OCI-LY1 (cell line): ENCODE measurements at regions not wholly inside any gene's neighbourhood (a gene's known extent, or its start where the extent isn't known, plus 50 kb on each side); places are given as distances from the start of the nearest gene placed in this dataset.

Source experiments
- H2AFZ ChIP-seq: fragments of 200-600 bp; sonication (generic), shearing (Covaris generic); 2 replicates; pipeline ENCODE4 v1.6.0; 2014; ENCODE audit warnings: antibody characterized with exemption, mild to moderate bottlenecking, low read length
- H3F3A ChIP-seq: fragments of 200-600 bp; sonication (generic), shearing (Covaris generic); 2 replicates; pipeline ENCODE4 v1.6.0; 2014; ENCODE audit warnings: mild to moderate bottlenecking, antibody characterized with exemption, low read length, moderate library complexity; ENCODE audit not compliant: insufficient read depth
- H3K27ac ChIP-seq: fragments of 200-600 bp; sonication (generic); 2 replicates; pipeline ENCODE4 v1.5.1; 2014; ENCODE audit warnings: low read length, mixed run types, mild to moderate bottlenecking, low read depth; ENCODE audit not compliant: poor library complexity, severe bottlenecking
- H3K27me3 ChIP-seq: fragments of 200-600 bp; sonication (generic); 2 replicates; pipeline ENCODE4 v1.6.0; 2014; ENCODE audit warnings: antibody characterized with exemption, mild to moderate bottlenecking, low read length, moderate library complexity; ENCODE audit not compliant: insufficient read depth
- H3K36me3 ChIP-seq: fragments of 200-600 bp; sonication (generic); 2 replicates; pipeline ENCODE4 v1.6.1; 2014; ENCODE audit warnings: mild to moderate bottlenecking, antibody characterized with exemption, low read length, moderate library complexity, mixed read lengths; ENCODE audit not compliant: insufficient read depth
- H3K4me1 ChIP-seq: fragments of 200-600 bp; sonication (generic); 2 replicates; pipeline ENCODE4 v1.5.1; 2014; ENCODE audit warnings: mild to moderate bottlenecking, low read length, moderate library complexity; ENCODE audit not compliant: insufficient read depth, severe bottlenecking
- H3K4me2 ChIP-seq: fragments of 200-600 bp; sonication (generic), shearing (Covaris generic); 2 replicates; pipeline ENCODE4 v1.6.1; 2014; ENCODE audit warnings: low read length
- H3K4me3 ChIP-seq: fragments of 200-600 bp; sonication (generic); 2 replicates; pipeline ENCODE4 v1.5.1; 2014; ENCODE audit warnings: low read length, low read depth, mild to moderate bottlenecking, mixed read lengths; ENCODE audit not compliant: poor library complexity, severe bottlenecking
- H3K79me2 ChIP-seq: fragments of 200-600 bp; shearing (Covaris generic); 2 replicates; pipeline ENCODE4 v1.6.1; 2016; ENCODE audit warnings: mixed run types, low read length, mixed read lengths; ENCODE audit not compliant: insufficient read depth
- H3K9ac ChIP-seq: fragments of 200-600 bp; sonication (generic), shearing (Covaris generic); 2 replicates; pipeline ENCODE4 v1.6.1; 2014; ENCODE audit warnings: mild to moderate bottlenecking, low read length, mixed read lengths
- H3K9me2 ChIP-seq: fragments of 200-600 bp; sonication (generic), shearing (Covaris generic); 2 replicates; pipeline ENCODE4 v1.6.1; 2014; ENCODE audit warnings: low read depth, mild to moderate bottlenecking, low read length, mixed read lengths
- H3K9me3 ChIP-seq: fragments of 200-600 bp; shearing (Covaris generic); 2 replicates; pipeline ENCODE4 v1.6.1; 2014; ENCODE audit warnings: low read length, mixed read lengths
- H4K20me1 ChIP-seq: fragments of 200-600 bp; sonication (generic), shearing (Covaris generic); 2 replicates; pipeline ENCODE4 v1.6.0; 2016; ENCODE audit warnings: mild to moderate bottlenecking, low read length; ENCODE audit not compliant: insufficient read depth
- CTCF ChIP-seq: fragments of 200-600 bp; sonication (generic), shearing (Covaris generic); IDR thresholded peaks from 2 replicates; pipeline ENCODE4 v1.5.1; 2017; ENCODE audit warnings: mild to moderate bottlenecking, antibody characterized with exemption, low read length, moderate library complexity, mixed read lengths
- EZH2 ChIP-seq: fragments of 200-600 bp; sonication (generic), shearing (Covaris generic); IDR thresholded peaks from 2 replicates; pipeline ENCODE4 v1.8.0; 2017; ENCODE audit warnings: borderline replicate concordance, mixed run types, mild to moderate bottlenecking, antibody characterized with exemption, low read length, moderate library complexity, mixed read lengths

- Histone ChIP-seq H3K79me2 (no peaks in the 10 kb centered on the region), H3K36me3 (no peaks in the 10 kb centered on the region), H3K27me3 (no peaks in the 10 kb centered on the region), H3K9me3 (no peaks in the 10 kb centered on the region), H3K9ac (no peak overlapping the region), H3K4me3 (no peak overlapping the region), H3K27ac (no peak overlapping the region), H2AFZ (no peak overlapping the region), H3K9me2 (no peaks in the 10 kb centered on the region), H3K4me2 (no peak overlapping the region), H3K4me1 (no peaks in the 10 kb centered on the region), H4K20me1 (no peaks in the 10 kb centered on the region), H3F3A (no peaks in the 10 kb centered on the region)
- TF ChIP-seq CTCF (no peak), EZH2 (no peak)
These were observed 416.5 kb downstream of the TBL1XR1 start for GRCh38 chr3:176780766-176781165.

GRCh38 chr3:176776622-176777175 is 420.6 kb downstream of the TBL1XR1 start:
- TF ChIP-seq CTCF: no peak
- TF ChIP-seq EZH2: no peak
- Histone ChIP-seq H2AFZ (no peak overlapping the region), H3K4me2 (no peak overlapping the region), H3K9me2 (no peaks in the 10 kb centered on the region), H3K9ac (no peak overlapping the region), H3K4me1 (no peaks in the 10 kb centered on the region), H3K27ac (no peak overlapping the region), H3K79me2 (no peaks in the 10 kb centered on the region), H3F3A (no peaks in the 10 kb centered on the region), H4K20me1 (no peaks in the 10 kb centered on the region), H3K36me3 (no peaks in the 10 kb centered on the region), H3K4me3 (no peak overlapping the region), H3K27me3 (no peaks in the 10 kb centered on the region; the same call in 1 of the 2 replicates), H3K9me3 (no peaks in the 10 kb centered on the region)

- H3F3A ChIP-seq: no peaks in the 10 kb centered on the region
- no peak overlapping the region for H3K27ac ChIP-seq
- no peaks in the 10 kb centered on the region; the same call in 1 of the 2 replicates for H3K27me3 ChIP-seq
- no peak overlapping the region for H3K9ac ChIP-seq
- H4K20me1 ChIP-seq: no peaks in the 10 kb centered on the region
- no peaks in the 10 kb centered on the region for H3K4me1 ChIP-seq
- no peaks in the 10 kb centered on the region for H3K79me2 ChIP-seq
- no peak overlapping the region for H3K4me2 ChIP-seq
- TF ChIP-seq CTCF: no peak
- TF ChIP-seq EZH2: no peak
- no peak overlapping the region for H3K4me3 ChIP-seq
- H3K36me3 ChIP-seq: no peaks in the 10 kb centered on the region
- no peaks in the 10 kb centered on the region for H3K9me2 ChIP-seq
- H2AFZ ChIP-seq: no peak overlapping the region
- H3K9me3 ChIP-seq: no peaks in the 10 kb centered on the region
These were observed 427.6 kb downstream of the TBL1XR1 start for GRCh38 chr3:176769547-176770190.
